HG02970 (cell line): ENCODE measurements at regions not wholly inside any gene's neighbourhood (a gene's known extent, or its start where the extent isn't known, plus 50 kb on each side); places are given as distances from the start of the nearest gene placed in this dataset.
"Not testable (repeated sequence)": the region's sequence is repeated elsewhere in the genome, so short reads cannot be mapped to it uniquely, and the experiment has no call there.

Source experiments
- ATAC-seq: cut with Tn5 transposase; IDR thresholded peaks from one replicate; pipeline ENCODE4 v1.9.1; 2021; ENCODE audit warnings: mild to moderate bottlenecking, moderate library complexity, moderate number of reproducible peaks; ENCODE audit not compliant: unreplicated experiment, low FRiP score

DNA sequence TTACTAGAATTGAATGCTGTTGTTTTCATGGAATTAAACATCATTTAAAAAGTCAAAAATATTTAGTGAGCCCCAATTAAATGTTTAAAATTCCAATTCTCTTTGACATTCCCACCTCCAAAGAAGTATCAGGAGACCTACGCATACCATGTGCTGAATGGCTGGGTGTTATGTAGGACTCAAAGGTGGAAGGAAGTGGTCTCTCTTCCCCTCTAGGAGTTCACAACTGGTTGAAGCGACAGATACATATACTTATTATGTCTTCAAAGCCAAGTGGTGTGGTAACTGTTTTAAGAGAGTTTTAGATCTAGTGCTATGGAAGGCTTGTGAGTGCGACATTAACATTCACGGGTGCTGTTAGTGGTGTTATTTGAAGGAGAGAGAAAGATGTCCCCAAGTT is 464.0 kb downstream of the ATP23 start:
- no peak for ATAC-seq

DNA sequence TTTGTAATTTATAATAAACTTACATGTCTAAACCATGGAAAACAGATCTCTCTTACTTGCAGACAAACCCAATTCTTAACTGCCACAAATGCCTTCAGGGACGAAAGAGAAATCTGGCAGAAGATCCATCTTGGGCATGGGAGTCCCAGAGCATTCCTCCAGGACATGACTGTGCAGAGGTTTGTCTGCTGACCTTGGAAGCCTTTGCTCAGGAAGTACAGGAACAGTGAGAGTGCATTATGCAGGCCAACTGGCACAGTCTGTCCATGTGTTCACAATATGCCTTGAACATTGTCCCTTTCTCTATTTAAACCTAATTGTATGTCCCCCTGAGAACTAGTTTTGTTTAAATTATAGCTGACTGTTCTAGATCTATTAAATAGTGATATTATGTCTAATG is 467.1 kb downstream of the ATP23 start:
- ATAC-seq = no peak

GRCh38 chr12:58412461-58413060 is 471.2 kb downstream of the ATP23 start:
- no peak for ATAC-seq

GRCh38 chr12:58413794-58414193 is 472.4 kb downstream of the ATP23 start:
- no peak for ATAC-seq

DNA sequence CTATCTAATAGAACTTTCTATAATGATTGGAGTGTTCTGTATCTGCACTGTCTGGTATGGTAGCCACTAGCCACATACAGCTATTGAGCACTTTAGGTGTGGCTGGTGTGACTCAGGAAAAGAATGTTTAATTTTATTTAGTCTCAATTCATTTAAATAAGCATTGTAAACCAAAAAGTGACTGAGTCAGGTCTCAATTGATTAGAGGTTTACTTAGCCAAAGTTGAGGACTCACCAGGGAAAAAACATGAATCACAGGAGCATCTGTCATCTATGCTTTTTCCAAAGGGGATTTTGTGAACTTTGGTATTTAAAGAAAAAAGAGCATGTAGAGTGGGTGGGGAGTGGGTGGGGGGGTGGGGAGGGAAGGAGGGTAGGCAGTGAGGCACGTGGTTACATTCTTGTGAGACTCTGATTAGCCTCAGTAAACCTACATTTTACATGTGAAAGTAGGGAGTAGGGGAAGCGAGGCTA is 473.1 kb downstream of the ATP23 start:
- no peak for ATAC-seq

- ATAC-seq = no peak
These were observed 474.3 kb downstream of the ATP23 start for GRCh38 chr12:58415716-58416115.

- ATAC-seq = no peak
These were observed 474.9 kb downstream of the ATP23 start for GRCh38 chr12:58416236-58416635.

GRCh38 chr12:58419196-58419760 is 477.9 kb downstream of the ATP23 start:
- ATAC-seq = no peak

DNA sequence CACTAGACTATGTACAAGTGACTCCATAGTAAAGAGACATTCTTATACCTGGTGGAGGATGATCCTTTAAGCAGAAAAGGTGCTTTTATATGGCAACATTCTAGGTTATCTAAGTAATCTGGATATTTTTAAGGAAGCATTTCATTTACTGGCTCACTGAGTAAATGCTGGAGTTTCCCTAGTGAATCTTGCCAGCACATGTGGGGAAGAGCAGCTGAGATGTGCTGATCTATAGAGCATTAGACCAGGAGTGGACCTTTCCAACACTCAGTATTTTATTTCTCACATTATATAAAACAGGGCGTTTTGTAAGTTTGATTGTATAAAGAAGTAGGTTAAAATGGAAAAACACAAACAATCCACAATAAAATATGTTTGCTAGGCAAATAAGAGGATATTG is 478.5 kb downstream of the ATP23 start:
- ATAC-seq = no peak

DNA sequence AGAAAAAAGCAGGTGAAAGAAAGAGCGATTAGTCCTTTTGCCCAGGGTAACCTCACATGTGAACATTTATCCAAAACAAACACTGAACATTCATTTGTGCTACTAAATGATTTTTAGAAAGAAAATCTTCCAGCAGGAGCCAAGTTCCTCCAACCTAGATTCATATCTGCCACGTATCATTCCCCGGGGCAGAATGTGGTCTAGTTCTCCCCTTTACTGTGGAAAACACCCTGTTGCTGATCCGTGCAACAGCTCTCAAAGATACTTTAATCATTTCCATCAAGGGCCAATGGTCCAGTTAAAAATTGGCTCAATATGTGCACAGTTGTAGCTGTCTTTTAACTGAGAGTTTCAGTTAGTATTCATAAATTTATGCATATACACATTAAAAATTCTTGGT is 479.1 kb downstream of the ATP23 start:
- ATAC-seq = no peak

DNA sequence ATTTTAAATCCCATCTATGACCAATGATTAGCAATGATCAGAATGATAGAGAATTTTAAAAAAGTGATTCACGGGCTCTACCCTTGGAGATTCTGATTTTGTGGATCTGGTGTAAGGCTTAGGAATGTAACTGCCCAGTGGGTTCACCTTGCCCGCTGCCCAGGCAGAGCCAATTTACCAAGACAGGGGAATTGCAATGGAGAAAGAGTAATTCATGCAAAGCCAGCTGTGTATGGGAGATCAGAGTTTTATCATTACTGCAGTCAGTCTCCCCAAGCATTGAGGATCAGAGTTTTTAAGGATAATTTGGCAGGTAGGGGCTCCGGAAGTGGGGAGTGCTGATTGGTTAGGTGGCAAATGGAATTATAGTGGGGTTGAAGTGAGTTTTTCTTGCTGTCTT is 480.6 kb downstream of the ATP23 start:
- ATAC-seq = no peak

DNA sequence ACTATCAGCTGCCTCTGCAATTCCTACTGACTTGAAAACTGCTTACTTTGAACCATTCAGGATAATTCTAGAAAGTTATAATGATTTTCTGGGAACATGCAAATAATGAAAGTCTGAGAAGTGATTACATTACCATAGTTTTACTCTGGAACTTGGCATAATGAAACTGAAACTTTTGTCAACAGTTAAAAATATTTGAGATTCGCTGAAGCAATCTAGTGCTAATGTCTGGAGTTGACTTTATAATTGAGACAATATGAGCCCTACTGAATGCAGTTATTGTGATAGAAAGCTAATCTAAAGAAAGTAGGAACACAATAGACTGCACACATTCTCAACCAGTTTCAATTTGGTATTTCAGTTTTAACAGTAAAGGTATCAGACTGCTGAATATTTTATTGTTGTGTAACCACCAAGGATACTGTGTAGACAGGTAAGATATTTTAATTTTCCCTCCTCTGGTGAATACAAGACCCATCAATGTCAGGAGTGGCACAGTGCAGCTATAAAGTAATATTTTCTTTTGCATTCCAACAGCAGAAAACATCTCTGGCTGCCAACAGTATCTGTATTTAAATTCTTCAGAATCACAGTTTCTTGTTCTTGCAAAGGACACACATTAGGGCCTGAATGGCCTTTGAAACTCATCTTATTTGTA is 483.5 kb downstream of the ATP23 start:
- peak; percentile 24 for ATAC-seq

DNA sequence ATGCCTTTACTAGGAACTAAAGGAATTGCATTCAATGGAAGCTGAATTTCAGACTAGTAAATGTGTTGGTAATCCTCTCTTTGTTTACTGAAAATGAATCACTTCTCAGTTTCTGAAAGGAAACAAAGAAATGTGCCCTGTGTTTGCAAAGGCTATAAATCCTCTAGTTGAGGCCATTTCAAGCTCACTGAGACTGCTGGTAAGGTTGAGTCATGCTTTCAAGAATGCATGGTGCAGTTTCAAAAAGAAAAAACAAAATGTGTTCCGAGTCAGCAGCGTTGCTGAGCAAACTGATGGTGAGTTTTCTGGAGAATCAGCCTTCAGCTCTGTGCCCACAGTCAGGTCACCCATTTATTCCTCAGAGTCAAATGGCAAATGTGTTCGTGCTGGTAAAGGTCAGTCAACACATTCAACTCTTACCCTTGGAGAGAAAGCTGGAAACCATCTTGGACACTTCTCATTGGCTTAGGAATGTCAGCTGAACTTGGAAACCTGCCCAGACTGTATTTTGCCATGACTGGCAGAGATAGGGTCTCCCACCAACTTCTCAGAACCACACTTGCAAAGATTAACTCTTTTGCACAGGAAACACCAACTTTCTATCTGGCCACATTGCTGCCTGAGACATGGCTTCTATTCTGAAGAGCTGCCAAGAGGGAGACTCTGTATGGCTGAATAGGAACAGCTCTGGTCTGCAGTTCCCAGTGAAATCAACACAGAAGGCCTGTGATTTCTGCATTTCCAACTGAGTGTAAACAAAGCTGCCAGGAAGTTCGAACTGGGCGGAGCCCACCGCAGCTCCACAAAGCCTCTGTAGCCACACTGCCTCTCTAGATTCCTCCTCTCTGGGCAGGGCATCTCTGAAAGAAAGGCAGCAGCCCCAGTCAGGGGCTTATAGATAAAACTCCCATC is 484.4 kb downstream of the ATP23 start:
- ATAC-seq = peak; percentile 93

DNA sequence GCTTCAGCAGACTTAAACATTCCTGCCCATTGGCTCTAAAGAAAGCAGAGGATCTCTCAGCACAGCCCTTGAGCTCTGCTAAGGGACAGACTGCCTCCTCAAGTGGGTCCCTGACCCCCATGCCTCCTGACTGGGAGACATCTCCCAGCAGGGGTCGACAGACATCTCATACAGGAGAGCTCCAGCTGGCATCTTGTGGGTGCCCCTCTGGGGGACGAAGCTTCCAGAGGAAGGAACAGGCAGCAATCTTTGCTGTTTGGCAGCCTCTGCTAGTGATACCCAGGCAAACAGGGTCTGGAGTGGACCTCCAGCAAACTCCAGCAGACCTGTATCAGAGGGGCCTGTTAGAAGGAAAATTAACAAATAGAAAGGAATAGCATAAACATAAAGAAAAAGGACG is 485.1 kb downstream of the ATP23 start:
- ATAC-seq = not testable (repeated sequence)

DNA sequence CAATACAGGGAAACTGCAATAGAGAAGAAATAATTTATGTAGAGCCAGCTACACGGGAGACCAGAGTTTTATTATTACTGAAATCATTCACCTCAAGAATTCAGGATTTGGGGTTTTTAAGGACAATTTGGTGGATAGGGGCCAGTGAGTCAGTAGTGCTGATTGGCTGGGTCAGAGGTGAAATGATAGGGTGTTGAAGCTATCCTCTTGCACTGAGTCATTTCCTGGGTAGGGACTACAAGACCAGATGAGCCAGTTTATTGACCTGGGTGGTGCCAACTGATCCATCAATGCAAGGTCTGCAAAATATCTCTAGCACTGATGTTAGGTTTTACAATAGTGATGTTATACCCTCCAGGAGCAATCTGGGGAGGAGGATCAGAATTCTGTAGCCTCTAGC is 486.3 kb downstream of the LRIG3 start:
- no peak for ATAC-seq

GRCh38 chr12:58434726-58435125 is 485.6 kb downstream of the LRIG3 start:
- ATAC-seq = no peak

- ATAC-seq = peak; percentile 64
These were observed 484.7 kb downstream of the LRIG3 start for GRCh38 chr12:58435647-58436046.

- no peak for ATAC-seq
These were observed 478.8 kb downstream of the LRIG3 start for GRCh38 chr12:58441483-58441882.

GRCh38 chr12:58443273-58443980 is 476.9 kb downstream of the LRIG3 start:
- no peak for ATAC-seq

DNA sequence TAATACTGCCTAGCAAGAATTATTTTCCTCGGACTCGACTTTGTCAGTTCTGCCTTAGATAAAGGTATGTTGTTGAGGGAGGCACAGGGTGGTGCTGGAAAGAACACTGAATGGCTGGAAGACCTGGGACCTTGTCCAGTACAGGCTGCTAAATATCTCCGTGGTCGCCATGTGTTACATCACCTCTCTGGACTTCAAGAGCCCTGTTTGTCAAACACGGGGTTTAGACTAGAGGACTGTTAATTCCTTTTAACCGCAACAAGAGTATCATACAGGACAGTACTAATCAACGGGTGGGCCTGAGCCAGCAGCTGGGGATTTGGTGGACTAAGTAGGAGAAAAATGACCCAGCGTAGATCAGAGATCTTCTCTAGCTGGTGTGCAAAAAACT is 476.3 kb downstream of the LRIG3 start:
- no peak for ATAC-seq
